ENCODE measurements at regions not wholly inside any gene's neighbourhood (a gene's known extent, or its start where the extent isn't known, plus 50 kb on each side); places are given as distances from the start of the nearest gene placed in this dataset.

DNA sequence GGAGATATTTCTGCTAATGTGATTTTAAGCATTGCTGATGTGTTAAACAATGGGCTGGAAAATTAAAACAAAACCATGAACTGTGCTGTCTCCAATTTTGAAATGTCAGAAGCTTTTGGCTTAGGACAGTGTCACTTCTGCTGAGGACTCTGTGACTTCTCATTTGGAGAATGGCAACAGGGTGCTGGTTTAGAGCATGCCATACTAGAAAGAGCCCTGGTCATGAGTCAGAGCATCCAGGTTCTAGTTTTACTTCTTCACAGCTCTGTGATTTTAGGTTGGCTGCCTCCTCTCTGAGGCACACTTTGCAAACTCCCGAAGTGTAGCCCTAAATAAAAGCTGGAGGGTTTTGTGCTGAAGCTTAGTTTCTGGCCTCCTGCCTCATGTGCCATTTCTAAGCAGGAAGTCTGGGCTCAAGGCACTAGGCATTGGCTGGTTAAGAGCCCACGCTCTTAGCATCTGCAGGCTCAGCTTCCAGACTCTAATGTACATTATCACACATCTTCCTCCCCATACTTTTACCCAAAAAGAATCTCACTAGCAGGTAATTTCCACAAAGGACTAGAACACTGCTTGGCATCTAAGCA lies 193.8 kb downstream of the CNTN3 start:
- TF ChIP-seq, protein P1, sequence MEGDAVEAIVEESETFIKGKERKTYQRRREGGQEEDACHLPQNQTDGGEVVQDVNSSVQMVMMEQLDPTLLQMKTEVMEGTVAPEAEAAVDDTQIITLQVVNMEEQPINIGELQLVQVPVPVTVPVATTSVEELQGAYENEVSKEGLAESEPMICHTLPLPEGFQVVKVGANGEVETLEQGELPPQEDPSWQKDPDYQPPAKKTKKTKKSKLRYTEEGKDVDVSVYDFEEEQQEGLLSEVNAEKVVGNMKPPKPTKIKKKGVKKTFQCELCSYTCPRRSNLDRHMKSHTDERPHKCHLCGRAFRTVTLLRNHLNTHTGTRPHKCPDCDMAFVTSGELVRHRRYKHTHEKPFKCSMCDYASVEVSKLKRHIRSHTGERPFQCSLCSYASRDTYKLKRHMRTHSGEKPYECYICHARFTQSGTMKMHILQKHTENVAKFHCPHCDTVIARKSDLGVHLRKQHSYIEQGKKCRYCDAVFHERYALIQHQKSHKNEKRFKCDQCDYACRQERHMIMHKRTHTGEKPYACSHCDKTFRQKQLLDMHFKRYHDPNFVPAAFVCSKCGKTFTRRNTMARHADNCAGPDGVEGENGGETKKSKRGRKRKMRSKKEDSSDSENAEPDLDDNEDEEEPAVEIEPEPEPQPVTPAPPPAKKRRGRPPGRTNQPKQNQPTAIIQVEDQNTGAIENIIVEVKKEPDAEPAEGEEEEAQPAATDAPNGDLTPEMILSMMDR (conservative IDR thresholded peaks at IDR 0.05), result no peak
- TF ChIP-seq EZH2 (IDR thresholded peaks at IDR 0.05; ENCODE audit: low read depth), result no peak

Measured in PC-9 (cell line).